ENCODE measurements at regions not wholly inside any gene's neighbourhood (a gene's known extent, or its start where the extent isn't known, plus 50 kb on each side); places are given as distances from the start of the nearest gene placed in this dataset.

- Histone ChIP-seq H2AFZ (ENCODE audit: low read depth, low read length) (no peak overlapping the region), H3K27me3 (ENCODE audit: insufficient read depth, low read length, poor library complexity) (peaks cover 18% of the 10 kb centered on the region), H4K20me1 (ENCODE audit: insufficient read depth, low read length) (no peaks in the 10 kb centered on the region), H3K27ac (ENCODE audit: low read length) (no peak overlapping the region), H3K4me2 (ENCODE audit: insufficient read depth, low read length) (no peak overlapping the region), H3K4me1 (ENCODE audit: insufficient read depth, low read length) (no peaks in the 10 kb centered on the region), H3K9ac (ENCODE audit: low read depth, low read length) (no peak overlapping the region), H3K79me2 (ENCODE audit: insufficient read depth, low read length) (no peaks in the 10 kb centered on the region), H3K9me3 (ENCODE audit: insufficient read depth, low read length, severe bottlenecking) (no peaks in the 10 kb centered on the region), H3K36me3 (ENCODE audit: insufficient read depth, low read length) (no peaks in the 10 kb centered on the region), H3K4me3 (ENCODE audit: low read depth in 1 of 2, low read length in 2 of 2) (no peak overlapping the region)
- DNase-seq (no peak), ATAC-seq (ENCODE audit: insufficient read depth, low read depth) (no peak)
- TF ChIP-seq CTCF (IDR thresholded peaks at IDR 0.05; ENCODE audit: borderline replicate concordance, extremely low read depth, low read length, poor library complexity, severe bottlenecking) (no peak), EZH2 (IDR thresholded peaks at IDR 0.05; ENCODE audit: borderline replicate concordance, low read depth, low read length, severe bottlenecking) (no peak)
These were observed 113.1 kb upstream of the MTHFD1L start for GRCh38 chr6:150752409-150752808.

- H3K9me3 ChIP-seq (ENCODE audit: insufficient read depth, low read length, severe bottlenecking): no peaks in the 10 kb centered on the region
- ATAC-seq (ENCODE audit: insufficient read depth, low read depth): no peak
- no peaks in the 10 kb centered on the region for H3K4me1 ChIP-seq (ENCODE audit: insufficient read depth, low read length)
- H3K27me3 ChIP-seq (ENCODE audit: insufficient read depth, low read length, poor library complexity): peaks cover 15% of the 10 kb centered on the region
- H3K9ac ChIP-seq (ENCODE audit: low read depth, low read length): no peak overlapping the region
- H3K27ac ChIP-seq (ENCODE audit: low read length): no peak overlapping the region
- no peak for DNase-seq
- H3K36me3 ChIP-seq (ENCODE audit: insufficient read depth, low read length): no peaks in the 10 kb centered on the region
- TF ChIP-seq EZH2 (IDR thresholded peaks at IDR 0.05; ENCODE audit: borderline replicate concordance, low read depth, low read length, severe bottlenecking) (no peak), CTCF (IDR thresholded peaks at IDR 0.05; ENCODE audit: borderline replicate concordance, extremely low read depth, low read length, poor library complexity, severe bottlenecking) (no peak)
- no peak overlapping the region for H3K4me2 ChIP-seq (ENCODE audit: insufficient read depth, low read length)
- H3K4me3 ChIP-seq (ENCODE audit: low read depth in 1 of 2, low read length in 2 of 2): no peak overlapping the region
- no peak overlapping the region for H2AFZ ChIP-seq (ENCODE audit: low read depth, low read length)
- H4K20me1 ChIP-seq (ENCODE audit: insufficient read depth, low read length): no peaks in the 10 kb centered on the region
- no peaks in the 10 kb centered on the region for H3K79me2 ChIP-seq (ENCODE audit: insufficient read depth, low read length)
These were observed 112.0 kb upstream of the MTHFD1L start for GRCh38 chr6:150753371-150754064.

- Histone ChIP-seq H3K9me3 (ENCODE audit: insufficient read depth, low read length, severe bottlenecking) (no peaks in the 10 kb centered on the region), H3K9ac (ENCODE audit: low read depth, low read length) (no peak overlapping the region), H3K36me3 (ENCODE audit: insufficient read depth, low read length) (no peaks in the 10 kb centered on the region), H3K79me2 (ENCODE audit: insufficient read depth, low read length) (no peaks in the 10 kb centered on the region), H3K4me3 (ENCODE audit: low read depth in 1 of 2, low read length in 2 of 2) (no peak overlapping the region), H3K27me3 (ENCODE audit: insufficient read depth, low read length, poor library complexity) (peaks cover 15% of the 10 kb centered on the region), H3K4me1 (ENCODE audit: insufficient read depth, low read length) (no peaks in the 10 kb centered on the region), H3K4me2 (ENCODE audit: insufficient read depth, low read length) (no peak overlapping the region), H2AFZ (ENCODE audit: low read depth, low read length) (no peak overlapping the region), H3K27ac (ENCODE audit: low read length) (no peak overlapping the region), H4K20me1 (ENCODE audit: insufficient read depth, low read length) (no peaks in the 10 kb centered on the region)
- no peak for ATAC-seq (ENCODE audit: insufficient read depth, low read depth)
- TF ChIP-seq EZH2 (IDR thresholded peaks at IDR 0.05; ENCODE audit: borderline replicate concordance, low read depth, low read length, severe bottlenecking) (no peak), CTCF (IDR thresholded peaks at IDR 0.05; ENCODE audit: borderline replicate concordance, extremely low read depth, low read length, poor library complexity, severe bottlenecking) (no peak)
- no peak for DNase-seq
These were observed 110.5 kb upstream of the MTHFD1L start for GRCh38 chr6:150755042-150755441.

Measured in DND-41 (cell line).